ENCODE measurements at regions not wholly inside any gene's neighbourhood (a gene's known extent, or its start where the extent isn't known, plus 50 kb on each side); places are given as distances from the start of the nearest gene placed in this dataset.

DNA sequence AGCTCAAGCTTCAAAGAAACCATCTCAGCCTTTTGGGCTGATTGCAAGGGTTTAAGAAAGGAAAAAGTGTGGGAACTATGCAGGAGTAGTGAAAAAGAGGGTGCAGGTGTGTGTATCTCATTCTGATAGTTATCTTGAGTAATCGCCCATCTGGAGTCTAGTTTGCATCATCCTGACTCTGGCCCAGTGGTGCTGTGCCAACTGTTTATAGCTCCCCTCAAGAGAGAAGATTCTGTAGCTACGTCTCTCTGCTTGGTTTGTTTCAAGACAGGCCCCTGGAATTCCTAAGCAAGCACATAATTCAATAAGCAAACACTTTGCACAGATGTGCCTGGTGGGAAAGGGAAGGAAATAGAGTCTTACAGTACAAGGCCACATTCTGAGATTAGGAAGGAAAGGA is 144.4 kb downstream of the HAPSTR1 start:
- no peaks in the 10 kb centered on the region for H3K36me3 ChIP-seq (ENCODE audit: control insufficient read depth, insufficient read depth, low read length)
- H3K27me3 ChIP-seq (ENCODE audit: control insufficient read depth, insufficient read depth, low read length) = no peaks in the 10 kb centered on the region
- H3K4me2 ChIP-seq (ENCODE audit: extremely low read depth, insufficient read depth, low read length) = no peak overlapping the region
- H3K79me2 ChIP-seq (ENCODE audit: control insufficient read depth, insufficient read depth, low read length) = no peaks in the 10 kb centered on the region
- no peak for DNase-seq (ENCODE audit: low read depth in 2 of 2)
- H3K4me3 ChIP-seq (replicated peaks in 1 of 4; ENCODE audit: control extremely low read depth in 1 of 4, insufficient read depth in 1 of 4, low read depth in 3 of 4, low read length in 4 of 4) = no peak overlapping the region
- no peak overlapping the region for H3K27ac ChIP-seq (ENCODE audit: insufficient read depth, low read length)
- H4K20me1 ChIP-seq (ENCODE audit: control insufficient read depth, extremely low read depth, insufficient read depth, low read length) = no peaks in the 10 kb centered on the region
- no peak overlapping the region for H3K9ac ChIP-seq (ENCODE audit: insufficient read depth, low read length)
- no peaks in the 10 kb centered on the region for H3K9me3 ChIP-seq (ENCODE audit: control insufficient read depth, insufficient read depth, low read depth, low read length)
- TF ChIP-seq, protein P1, sequence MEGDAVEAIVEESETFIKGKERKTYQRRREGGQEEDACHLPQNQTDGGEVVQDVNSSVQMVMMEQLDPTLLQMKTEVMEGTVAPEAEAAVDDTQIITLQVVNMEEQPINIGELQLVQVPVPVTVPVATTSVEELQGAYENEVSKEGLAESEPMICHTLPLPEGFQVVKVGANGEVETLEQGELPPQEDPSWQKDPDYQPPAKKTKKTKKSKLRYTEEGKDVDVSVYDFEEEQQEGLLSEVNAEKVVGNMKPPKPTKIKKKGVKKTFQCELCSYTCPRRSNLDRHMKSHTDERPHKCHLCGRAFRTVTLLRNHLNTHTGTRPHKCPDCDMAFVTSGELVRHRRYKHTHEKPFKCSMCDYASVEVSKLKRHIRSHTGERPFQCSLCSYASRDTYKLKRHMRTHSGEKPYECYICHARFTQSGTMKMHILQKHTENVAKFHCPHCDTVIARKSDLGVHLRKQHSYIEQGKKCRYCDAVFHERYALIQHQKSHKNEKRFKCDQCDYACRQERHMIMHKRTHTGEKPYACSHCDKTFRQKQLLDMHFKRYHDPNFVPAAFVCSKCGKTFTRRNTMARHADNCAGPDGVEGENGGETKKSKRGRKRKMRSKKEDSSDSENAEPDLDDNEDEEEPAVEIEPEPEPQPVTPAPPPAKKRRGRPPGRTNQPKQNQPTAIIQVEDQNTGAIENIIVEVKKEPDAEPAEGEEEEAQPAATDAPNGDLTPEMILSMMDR (conservative IDR thresholded peaks at IDR 0.05 in 1 of 2, IDR thresholded peaks at IDR 0.05 in 1 of 2; ENCODE audit: low read depth in 1 of 2, low read length in 2 of 2) = no peak
- TF ChIP-seq EZH2 (IDR thresholded peaks at IDR 0.05; ENCODE audit: low read length, missing control alignments) = no peak
- no peaks in the 10 kb centered on the region for H3K4me1 ChIP-seq (ENCODE audit: control insufficient read depth, extremely low read depth, insufficient read depth, low read length)
- H2AFZ ChIP-seq (ENCODE audit: low read length) = no peak overlapping the region

DNA sequence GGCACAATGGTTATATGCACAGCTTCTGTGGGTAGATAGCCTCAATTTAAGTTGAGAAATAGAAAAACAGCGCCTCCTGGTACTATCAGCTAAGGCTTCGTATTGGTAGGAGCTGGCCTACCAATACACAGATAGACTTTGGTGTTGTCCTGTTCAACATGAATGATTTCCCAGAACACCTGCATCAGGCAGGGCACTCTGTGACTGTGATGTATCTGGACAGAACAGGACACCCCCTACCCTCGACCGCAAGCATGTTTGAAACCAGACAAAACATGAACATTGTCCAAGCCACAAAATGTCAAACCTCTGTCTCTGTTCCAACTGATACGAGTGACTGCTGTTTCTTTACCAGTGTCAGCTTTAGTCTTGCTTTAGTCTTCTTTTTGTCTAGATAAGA is 144.9 kb downstream of the HAPSTR1 start:
- H3K79me2 ChIP-seq (ENCODE audit: control insufficient read depth, insufficient read depth, low read length) = no peaks in the 10 kb centered on the region
- H3K27me3 ChIP-seq (ENCODE audit: control insufficient read depth, insufficient read depth, low read length) = no peaks in the 10 kb centered on the region
- H2AFZ ChIP-seq (ENCODE audit: low read length) = no peak overlapping the region
- TF ChIP-seq, protein P1 (conservative IDR thresholded peaks at IDR 0.05 in 1 of 2, IDR thresholded peaks at IDR 0.05 in 1 of 2; ENCODE audit: low read depth in 1 of 2, low read length in 2 of 2) = no peak
- no peak for TF ChIP-seq EZH2 (IDR thresholded peaks at IDR 0.05; ENCODE audit: low read length, missing control alignments)
- H3K4me3 ChIP-seq (replicated peaks in 1 of 4; ENCODE audit: control extremely low read depth in 1 of 4, insufficient read depth in 1 of 4, low read depth in 3 of 4, low read length in 4 of 4) = no peak overlapping the region
- H3K9ac ChIP-seq (ENCODE audit: insufficient read depth, low read length) = no peak overlapping the region
- H3K4me2 ChIP-seq (ENCODE audit: extremely low read depth, insufficient read depth, low read length) = no peak overlapping the region
- H3K9me3 ChIP-seq (ENCODE audit: control insufficient read depth, insufficient read depth, low read depth, low read length) = no peaks in the 10 kb centered on the region
- no peaks in the 10 kb centered on the region for H3K36me3 ChIP-seq (ENCODE audit: control insufficient read depth, insufficient read depth, low read length)
- no peaks in the 10 kb centered on the region for H4K20me1 ChIP-seq (ENCODE audit: control insufficient read depth, extremely low read depth, insufficient read depth, low read length)
- H3K4me1 ChIP-seq (ENCODE audit: control insufficient read depth, extremely low read depth, insufficient read depth, low read length) = no peaks in the 10 kb centered on the region
- DNase-seq (ENCODE audit: low read depth in 2 of 2) = no peak
- H3K27ac ChIP-seq (ENCODE audit: insufficient read depth, low read length) = no peak overlapping the region

DNA sequence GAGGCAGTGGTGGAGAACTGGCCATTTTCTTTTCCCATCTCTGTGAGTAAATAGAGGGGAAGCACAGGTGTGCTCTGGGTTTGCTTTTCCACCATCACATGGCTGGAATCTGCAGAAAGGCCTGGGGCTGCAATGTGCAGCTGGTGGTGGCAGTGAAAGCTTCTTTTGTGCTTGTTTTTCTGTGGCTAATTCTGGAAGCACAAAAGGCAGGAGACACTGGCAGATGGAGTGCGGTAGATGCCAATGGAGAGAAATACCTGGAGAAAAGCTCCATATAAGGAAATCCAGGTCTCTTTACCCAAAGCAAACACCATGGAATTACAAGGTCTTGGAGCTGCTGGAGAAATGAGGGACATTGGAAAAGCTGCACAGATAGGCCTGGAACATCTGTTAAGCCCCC is 146.9 kb downstream of the HAPSTR1 start:
- TF ChIP-seq, protein P1 (conservative IDR thresholded peaks at IDR 0.05 in 1 of 2, IDR thresholded peaks at IDR 0.05 in 1 of 2; ENCODE audit: low read depth in 1 of 2, low read length in 2 of 2) = no peak
- TF ChIP-seq EZH2 (IDR thresholded peaks at IDR 0.05; ENCODE audit: low read length, missing control alignments) = no peak
- H3K79me2 ChIP-seq (ENCODE audit: control insufficient read depth, insufficient read depth, low read length) = no peaks in the 10 kb centered on the region
- H3K27me3 ChIP-seq (ENCODE audit: control insufficient read depth, insufficient read depth, low read length) = no peaks in the 10 kb centered on the region
- no peaks in the 10 kb centered on the region for H3K4me1 ChIP-seq (ENCODE audit: control insufficient read depth, extremely low read depth, insufficient read depth, low read length)
- no peak overlapping the region for H3K4me2 ChIP-seq (ENCODE audit: extremely low read depth, insufficient read depth, low read length)
- no peak for DNase-seq (ENCODE audit: low read depth in 2 of 2)
- no peak overlapping the region for H3K4me3 ChIP-seq (replicated peaks in 1 of 4; ENCODE audit: control extremely low read depth in 1 of 4, insufficient read depth in 1 of 4, low read depth in 3 of 4, low read length in 4 of 4)
- H3K36me3 ChIP-seq (ENCODE audit: control insufficient read depth, insufficient read depth, low read length) = no peaks in the 10 kb centered on the region
- no peaks in the 10 kb centered on the region for H4K20me1 ChIP-seq (ENCODE audit: control insufficient read depth, extremely low read depth, insufficient read depth, low read length)
- no peak overlapping the region for H3K9ac ChIP-seq (ENCODE audit: insufficient read depth, low read length)
- H3K9me3 ChIP-seq (ENCODE audit: control insufficient read depth, insufficient read depth, low read depth, low read length) = no peaks in the 10 kb centered on the region
- H3K27ac ChIP-seq (ENCODE audit: insufficient read depth, low read length) = no peak overlapping the region
- no peak overlapping the region for H2AFZ ChIP-seq (ENCODE audit: low read length)

Measured in fibroblast of lung (primary cell).